ENCODE measurements at regions not wholly inside any gene's neighbourhood (a gene's known extent, or its start where the extent isn't known, plus 50 kb on each side); places are given as distances from the start of the nearest gene placed in this dataset.

DNA sequence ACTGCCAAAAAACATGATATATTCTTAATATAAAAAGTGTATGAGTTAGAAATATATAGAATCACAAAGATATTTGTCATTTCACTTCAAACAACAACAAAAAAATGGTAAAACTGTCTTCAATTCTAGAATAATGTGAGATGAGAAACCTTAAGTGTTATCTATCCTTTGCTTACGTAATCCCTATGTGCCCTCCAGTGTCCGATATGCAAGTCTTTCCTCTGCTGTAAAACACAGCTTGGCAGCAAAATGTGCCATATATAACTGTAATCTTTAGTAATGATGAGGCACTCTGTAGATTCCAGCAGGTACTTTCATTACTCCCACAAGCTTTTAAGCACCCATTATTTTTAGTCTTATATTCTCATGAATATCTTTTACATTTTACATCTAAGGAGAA is 555.1 kb upstream of the FRG1 start:
- TF ChIP-seq CTCF (IDR thresholded peaks at IDR 0.05; ENCODE audit: low read depth, low read length, poor library complexity, severe bottlenecking) = no peak
- no peak for TF ChIP-seq EZH2phosphoT487 (IDR thresholded peaks at IDR 0.05; ENCODE audit: borderline replicate concordance, low read length)

All from DOHH2 (cell line).